Stomach smooth muscle (tissue), 2 donors: ENCODE measurements at regions not wholly inside any gene's neighbourhood (a gene's known extent, or its start where the extent isn't known, plus 50 kb on each side); places are given as distances from the start of the nearest gene placed in this dataset.
A peak's percentile ranks its signal among the peaks of the same experiment; 100 is the strongest.

Experiments
- H3K27ac ChIP-seq: one replicate; pipeline ENCODE4 v1.7.0; 2013; ENCODE audit warnings: mild to moderate bottlenecking, low read length, inconsistent platforms
- H3K27me3 ChIP-seq, 2 donors: one replicate each; pipeline ENCODE4 v1.7.0; 2013; ENCODE audit warnings: low read length in 2 of 2; ENCODE audit not compliant: insufficient read depth in 2 of 2, control insufficient read depth in 1 of 2
- H3K36me3 ChIP-seq, 2 donors: one replicate each; pipeline ENCODE4 v1.7.0; 2013; ENCODE audit warnings: low read length in 2 of 2; ENCODE audit not compliant: control insufficient read depth in 2 of 2, insufficient read depth in 2 of 2
- H3K4me1 ChIP-seq: one replicate; pipeline ENCODE4 v1.7.0; 2013; ENCODE audit warnings: low read length; ENCODE audit not compliant: control insufficient read depth, insufficient read depth
- H3K4me3 ChIP-seq, 2 donors: one replicate each; pipeline ENCODE4 v1.7.0; 2013; ENCODE audit warnings: low read length in 2 of 2
- H3K9ac ChIP-seq, 2 donors: one replicate each; pipeline ENCODE4 v1.7.0; 2013; ENCODE audit warnings: low read length in 2 of 2, mild to moderate bottlenecking in 1 of 2
- H3K9me3 ChIP-seq, 2 donors: one replicate each; pipeline ENCODE4 v1.7.0; 2013; ENCODE audit warnings: low read length in 2 of 2; ENCODE audit not compliant: control insufficient read depth in 2 of 2
- donor health status: healthy.
- donor health status: Pancreatic carcinoma.

GRCh38 chr17:71176928-71177443 is 943.8 kb upstream of the SOX9 start:
- Histone ChIP-seq H3K4me1 (no peaks in the 10 kb centered on the region), H3K36me3 (no peaks in the 10 kb centered on the region), H3K9ac (no peak overlapping the region), H3K27ac (no peak overlapping the region), H3K9me3 (no peaks in the 10 kb centered on the region), H3K4me3 (no peak overlapping the region), H3K27me3 (no peaks in the 10 kb centered on the region)

- H3K4me3 ChIP-seq, result no peak overlapping the region
- H3K27me3 ChIP-seq, result no peaks in the 10 kb centered on the region
- no peaks in the 10 kb centered on the region for H3K36me3 ChIP-seq
- peak overlapping the region; percentile 26 for H3K27ac ChIP-seq
- no peaks in the 10 kb centered on the region for H3K9me3 ChIP-seq
- no peak overlapping the region for H3K9ac ChIP-seq
- no peaks in the 10 kb centered on the region for H3K4me1 ChIP-seq
Observed at GRCh38 chr17:71180801-71181385, 939.9 kb upstream of the SOX9 start.

GRCh38 chr17:71183066-71183660 is 937.7 kb upstream of the SOX9 start:
- H3K27me3 ChIP-seq, result no peaks in the 10 kb centered on the region
- H3K9ac ChIP-seq, result no peak overlapping the region
- H3K4me1 ChIP-seq, result no peaks in the 10 kb centered on the region
- no peak overlapping the region for H3K4me3 ChIP-seq
- no peaks in the 10 kb centered on the region for H3K36me3 ChIP-seq
- no peaks in the 10 kb centered on the region for H3K9me3 ChIP-seq
- H3K27ac ChIP-seq, result no peak overlapping the region

DNA sequence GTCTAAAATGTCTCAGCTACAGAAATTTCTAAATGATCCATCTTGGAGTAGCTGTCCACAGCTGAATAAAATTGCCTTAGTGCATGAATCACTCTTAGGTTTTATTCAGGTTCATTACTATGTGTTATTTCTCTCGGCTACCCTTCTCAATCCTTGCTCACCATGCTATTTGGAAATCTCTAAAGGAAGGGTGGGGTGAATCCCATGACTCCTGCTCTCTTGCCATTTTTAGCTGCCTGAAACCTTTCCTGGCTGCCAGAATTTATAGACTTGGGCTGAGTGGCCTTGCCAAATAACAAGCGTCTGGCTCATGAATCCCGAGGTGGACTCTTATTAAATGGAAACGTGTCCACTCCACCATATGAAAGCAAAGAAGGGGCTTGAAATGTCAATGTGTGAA is 936.1 kb upstream of the SOX9 start:
- H3K27me3 ChIP-seq, result no peaks in the 10 kb centered on the region
- no peak overlapping the region for H3K27ac ChIP-seq
- no peak overlapping the region for H3K4me3 ChIP-seq
- no peak overlapping the region for H3K9ac ChIP-seq
- no peaks in the 10 kb centered on the region for H3K4me1 ChIP-seq
- no peaks in the 10 kb centered on the region for H3K36me3 ChIP-seq
- H3K9me3 ChIP-seq, result no peaks in the 10 kb centered on the region

DNA sequence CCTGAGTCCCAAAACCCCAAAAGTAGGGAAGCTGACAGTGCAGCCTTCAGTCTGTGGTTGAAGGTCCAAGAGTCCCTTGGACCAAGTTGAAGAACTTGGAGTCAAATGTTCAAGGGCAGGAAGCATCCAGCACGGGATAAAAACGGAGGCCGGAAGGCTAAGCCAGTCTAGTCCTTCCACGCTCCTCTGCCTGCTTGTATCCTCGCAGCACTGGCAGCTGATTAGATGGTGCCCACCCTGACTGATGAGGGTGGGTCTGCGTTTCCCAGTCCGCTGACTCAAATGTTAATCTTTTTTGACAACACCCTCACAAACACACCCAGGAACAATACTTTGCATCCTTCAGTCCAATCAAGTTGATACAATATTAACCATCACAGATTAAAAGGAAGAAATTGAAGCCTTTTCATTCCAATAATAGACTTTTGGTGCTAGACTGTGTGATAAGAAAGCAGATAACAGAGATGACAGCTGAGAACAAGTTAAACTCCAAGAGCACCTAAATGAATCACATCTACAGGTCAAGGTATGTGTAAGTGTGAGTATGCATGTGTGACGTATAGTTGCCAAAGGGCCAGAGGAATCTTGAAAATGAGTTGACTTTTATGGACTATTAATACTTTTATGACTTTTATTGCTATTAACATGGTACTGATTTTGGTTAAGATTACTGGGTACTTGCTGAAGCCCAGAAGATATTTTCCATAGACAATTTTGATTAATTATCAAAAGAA is 933.5 kb upstream of the SOX9 start:
- H3K27ac ChIP-seq, result no peak overlapping the region
- H3K27me3 ChIP-seq, result no peaks in the 10 kb centered on the region
- H3K9me3 ChIP-seq, result no peaks in the 10 kb centered on the region
- no peak overlapping the region for H3K9ac ChIP-seq
- H3K4me1 ChIP-seq, result no peaks in the 10 kb centered on the region
- no peaks in the 10 kb centered on the region for H3K36me3 ChIP-seq
- H3K4me3 ChIP-seq, result no peak overlapping the region

DNA sequence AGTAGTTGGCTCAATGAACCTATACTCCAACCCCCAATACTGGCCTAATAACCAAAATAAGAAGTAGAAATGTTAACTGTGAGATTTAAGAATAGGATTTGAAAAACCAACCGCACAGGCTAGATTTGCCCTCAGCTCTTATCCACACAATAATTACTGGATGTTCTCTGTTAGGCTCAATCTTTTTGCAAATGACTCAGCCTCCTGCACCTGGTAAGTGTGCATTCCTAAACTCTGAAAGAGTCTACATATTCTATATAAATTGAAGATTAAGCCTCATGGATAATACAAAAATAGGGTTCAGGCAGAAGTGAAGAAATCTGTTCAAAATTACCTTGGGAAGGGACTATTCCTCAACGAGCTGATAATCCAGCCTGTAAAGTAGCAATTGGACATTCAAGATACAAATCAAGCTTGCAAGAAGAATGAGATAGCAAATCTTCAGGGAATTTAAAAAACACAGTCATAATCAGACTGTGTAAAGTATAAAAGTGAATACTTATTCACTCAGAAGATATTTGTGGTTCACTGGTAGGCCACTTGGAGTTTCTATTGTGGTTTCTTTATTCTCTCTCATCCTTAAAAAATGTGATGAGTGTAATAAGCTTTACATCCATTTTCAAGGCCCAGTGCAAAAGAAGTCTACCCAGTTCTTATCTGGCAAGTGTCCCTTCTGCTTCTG is 931.9 kb upstream of the SOX9 start:
- Histone ChIP-seq H3K4me3 (no peak overlapping the region), H3K9me3 (no peaks in the 10 kb centered on the region), H3K27me3 (no peaks in the 10 kb centered on the region), H3K9ac (no peak overlapping the region), H3K27ac (no peak overlapping the region), H3K4me1 (no peaks in the 10 kb centered on the region), H3K36me3 (no peaks in the 10 kb centered on the region)

GRCh38 chr17:71189493-71189831 is 931.4 kb upstream of the SOX9 start:
- Histone ChIP-seq H3K4me3 (no peak overlapping the region), H3K27me3 (no peaks in the 10 kb centered on the region), H3K4me1 (no peaks in the 10 kb centered on the region), H3K36me3 (no peaks in the 10 kb centered on the region), H3K9me3 (no peaks in the 10 kb centered on the region), H3K9ac (no peak overlapping the region), H3K27ac (no peak overlapping the region)

DNA sequence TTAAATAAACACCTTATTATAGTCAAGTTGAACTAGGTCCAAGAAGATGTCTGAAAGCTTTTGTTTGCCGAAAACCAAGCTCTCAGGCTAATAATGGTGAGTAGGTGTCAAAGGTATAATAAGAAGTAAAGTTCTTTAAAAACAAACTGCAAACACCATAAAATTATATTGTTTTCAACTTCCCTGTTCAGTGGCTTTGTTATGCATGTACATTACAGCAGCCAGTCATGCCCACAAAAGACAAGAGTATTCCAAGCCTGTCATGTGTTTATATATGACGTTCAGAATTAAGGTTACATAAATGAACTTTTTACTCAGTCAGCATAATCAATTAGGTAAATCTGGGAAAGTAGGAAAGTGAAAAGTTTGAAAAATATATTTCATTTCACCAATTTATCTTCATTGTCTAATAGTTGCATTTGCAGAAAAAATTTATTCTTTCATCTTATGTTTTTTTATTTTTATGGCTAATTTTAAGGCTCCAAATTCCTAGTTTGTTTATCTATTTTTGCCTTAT is 928.7 kb upstream of the SOX9 start:
- H3K36me3 ChIP-seq, result no peaks in the 10 kb centered on the region
- no peaks in the 10 kb centered on the region for H3K9me3 ChIP-seq
- H3K27ac ChIP-seq, result no peak overlapping the region
- H3K4me3 ChIP-seq, result no peak overlapping the region
- no peaks in the 10 kb centered on the region for H3K4me1 ChIP-seq
- H3K9ac ChIP-seq, result no peak overlapping the region
- H3K27me3 ChIP-seq, result no peaks in the 10 kb centered on the region

DNA sequence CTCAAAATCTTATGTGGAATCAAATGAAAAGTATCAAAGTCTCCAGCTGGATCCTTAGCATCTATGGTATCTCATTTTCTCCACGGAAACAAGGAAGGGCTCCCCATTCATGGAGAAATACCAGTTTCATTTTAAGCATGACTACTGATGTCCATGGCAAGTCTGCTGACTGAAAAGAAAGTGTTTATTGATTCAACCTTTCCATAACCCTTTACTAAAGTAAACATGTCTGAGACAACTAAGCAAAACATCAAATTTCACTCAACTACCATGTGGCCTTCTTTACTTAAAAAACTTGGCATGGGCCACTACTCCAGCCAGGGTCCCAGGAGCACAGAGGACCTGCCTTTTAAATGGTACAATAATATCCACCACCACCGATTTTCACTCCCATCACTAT is 928.0 kb upstream of the SOX9 start:
- H3K4me3 ChIP-seq, result no peak overlapping the region
- no peak overlapping the region for H3K9ac ChIP-seq
- no peak overlapping the region for H3K27ac ChIP-seq
- no peaks in the 10 kb centered on the region for H3K9me3 ChIP-seq
- no peaks in the 10 kb centered on the region for H3K4me1 ChIP-seq
- H3K36me3 ChIP-seq, result no peaks in the 10 kb centered on the region
- H3K27me3 ChIP-seq, result no peaks in the 10 kb centered on the region

GRCh38 chr17:71200597-71200996 is 920.2 kb upstream of the SOX9 start:
- H3K9me3 ChIP-seq, result no peaks in the 10 kb centered on the region
- H3K36me3 ChIP-seq, result no peaks in the 10 kb centered on the region
- no peaks in the 10 kb centered on the region for H3K27me3 ChIP-seq
- H3K9ac ChIP-seq, result no peak overlapping the region
- H3K4me3 ChIP-seq, result no peak overlapping the region
- no peaks in the 10 kb centered on the region for H3K4me1 ChIP-seq
- H3K27ac ChIP-seq, result no peak overlapping the region
